HepG2 (cell line): ENCODE measurements at regions not wholly inside any gene's neighbourhood (a gene's known extent, or its start where the extent isn't known, plus 50 kb on each side); places are given as distances from the start of the nearest gene placed in this dataset.

ENCODE experiments used
- CHD4 ChIP-seq: fragments of 200-600 bp; sonication (generic); IDR thresholded peaks from 2 replicates; pipeline ENCODE4 v1.7.0; 2017; ENCODE audit warnings: mild to moderate bottlenecking, low read length, borderline replicate concordance
- CTCF ChIP-seq: sonication (generic); formaldehyde crosslinking; IDR thresholded peaks from 2 replicates; pipeline ENCODE4 v1.5.0; 2020; ENCODE audit warnings: mild to moderate bottlenecking, missing genetic modification reagents, moderate library complexity
- GPN1 ChIP-seq: sonication (generic); formaldehyde crosslinking; IDR thresholded peaks from 2 replicates; pipeline ENCODE4 v1.5.1; 2020; ENCODE audit warnings: missing genetic modification reagents, borderline replicate concordance
- NFYB ChIP-seq: sonication (generic); formaldehyde crosslinking; IDR thresholded peaks from 2 replicates; pipeline ENCODE4 v1.4.0; 2020; ENCODE audit warnings: missing genetic modification reagents
- PHF8 ChIP-seq: sonication (generic); formaldehyde crosslinking; IDR thresholded peaks from 2 replicates; pipeline ENCODE4 v1.5.0; 2020; ENCODE audit warnings: missing genetic modification reagents
- TEAD3 ChIP-seq: optimal IDR thresholded peaks from 2 replicates; pipeline ENCODE3; 2016; ENCODE audit warnings: borderline replicate concordance
- TF ChIP-seq, protein P1 (sequence below): IDR thresholded peaks from 2 replicates; pipeline ENCODE4 v1.6.1; 2012; ENCODE audit warnings: low read length, improper control_type of control experiment

DNA sequence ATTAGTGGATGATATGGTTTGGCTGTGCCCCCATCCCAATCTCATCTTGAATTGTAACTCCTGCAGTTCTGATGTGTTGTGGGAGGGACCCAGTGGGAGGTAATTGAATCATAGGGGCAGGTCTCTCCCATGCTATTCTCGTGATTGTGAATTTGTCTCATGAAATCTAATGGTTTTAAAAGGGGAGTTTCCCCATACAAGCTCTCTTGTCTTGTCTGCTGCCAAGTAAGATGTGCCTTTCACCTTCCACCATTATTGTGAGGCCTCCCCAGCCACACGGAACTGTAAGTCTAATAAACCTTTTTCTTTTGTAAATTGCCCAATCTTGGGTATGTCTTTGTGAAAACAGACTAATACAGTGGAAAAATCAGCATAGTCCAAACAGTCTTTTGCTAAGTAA, 235.5 kb downstream of the TMEM161B start:
- no peak for TF ChIP-seq CTCF (CRISPR knock-in tag)
- no peak for TF ChIP-seq CHD4
- no peak for TF ChIP-seq GPN1 (CRISPR knock-in tag)
- no peak for TF ChIP-seq NFYB (CRISPR knock-in tag)
- TF ChIP-seq TEAD3 (CRISPR knock-in tag) = no peak
- no peak for TF ChIP-seq PHF8
- TF ChIP-seq, protein P1, sequence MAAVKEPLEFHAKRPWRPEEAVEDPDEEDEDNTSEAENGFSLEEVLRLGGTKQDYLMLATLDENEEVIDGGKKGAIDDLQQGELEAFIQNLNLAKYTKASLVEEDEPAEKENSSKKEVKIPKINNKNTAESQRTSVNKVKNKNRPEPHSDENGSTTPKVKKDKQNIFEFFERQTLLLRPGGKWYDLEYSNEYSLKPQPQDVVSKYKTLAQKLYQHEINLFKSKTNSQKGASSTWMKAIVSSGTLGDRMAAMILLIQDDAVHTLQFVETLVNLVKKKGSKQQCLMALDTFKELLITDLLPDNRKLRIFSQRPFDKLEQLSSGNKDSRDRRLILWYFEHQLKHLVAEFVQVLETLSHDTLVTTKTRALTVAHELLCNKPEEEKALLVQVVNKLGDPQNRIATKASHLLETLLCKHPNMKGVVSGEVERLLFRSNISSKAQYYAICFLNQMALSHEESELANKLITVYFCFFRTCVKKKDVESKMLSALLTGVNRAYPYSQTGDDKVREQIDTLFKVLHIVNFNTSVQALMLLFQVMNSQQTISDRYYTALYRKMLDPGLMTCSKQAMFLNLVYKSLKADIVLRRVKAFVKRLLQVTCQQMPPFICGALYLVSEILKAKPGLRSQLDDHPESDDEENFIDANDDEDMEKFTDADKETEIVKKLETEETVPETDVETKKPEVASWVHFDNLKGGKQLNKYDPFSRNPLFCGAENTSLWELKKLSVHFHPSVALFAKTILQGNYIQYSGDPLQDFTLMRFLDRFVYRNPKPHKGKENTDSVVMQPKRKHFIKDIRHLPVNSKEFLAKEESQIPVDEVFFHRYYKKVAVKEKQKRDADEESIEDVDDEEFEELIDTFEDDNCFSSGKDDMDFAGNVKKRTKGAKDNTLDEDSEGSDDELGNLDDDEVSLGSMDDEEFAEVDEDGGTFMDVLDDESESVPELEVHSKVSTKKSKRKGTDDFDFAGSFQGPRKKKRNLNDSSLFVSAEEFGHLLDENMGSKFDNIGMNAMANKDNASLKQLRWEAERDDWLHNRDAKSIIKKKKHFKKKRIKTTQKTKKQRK = no peak
